KMS-11 (cell line): ENCODE measurements at regions not wholly inside any gene's neighbourhood (a gene's known extent, or its start where the extent isn't known, plus 50 kb on each side); places are given as distances from the start of the nearest gene placed in this dataset.
"Not testable (repeated sequence)": the region's sequence is repeated elsewhere in the genome, so short reads cannot be mapped to it uniquely, and the experiment has no call there.

Experiments
- H2AFZ ChIP-seq: fragments of 200-600 bp; sonication (generic); 2 replicates; pipeline ENCODE4 v1.6.1; 2016; ENCODE audit warnings: antibody characterized with exemption, mixed run types, low read depth
- H3K27ac ChIP-seq: fragments of 200-600 bp; sonication (generic); 2 replicates; pipeline ENCODE4 v1.6.1; 2016; ENCODE audit warnings: mild to moderate bottlenecking, mixed run types
- H3K27me3 ChIP-seq: fragments of 200-600 bp; sonication (generic); 2 replicates; pipeline ENCODE4 v1.6.1; 2017; ENCODE audit warnings: mild to moderate bottlenecking, low read depth, mixed run types, moderate library complexity; ENCODE audit not compliant: insufficient read depth
- H3K36me3 ChIP-seq: fragments of 200-600 bp; sonication (generic); 2 replicates; pipeline ENCODE4 v1.6.1; 2017; ENCODE audit warnings: mild to moderate bottlenecking, mixed run types; ENCODE audit not compliant: insufficient read depth
- H3K4me1 ChIP-seq: fragments of 200-600 bp; sonication (generic); 2 replicates; pipeline ENCODE4 v1.6.1; 2016; ENCODE audit warnings: mild to moderate bottlenecking, low read depth, mixed run types; ENCODE audit not compliant: poor library complexity, severe bottlenecking
- H3K4me2 ChIP-seq: fragments of 200-600 bp; sonication (generic); 2 replicates; pipeline ENCODE4 v1.7.0; 2016; ENCODE audit warnings: mild to moderate bottlenecking, mixed run types
- H3K4me3 ChIP-seq: fragments of 200-600 bp; sonication (generic); IDR thresholded peaks from 2 replicates; pipeline ENCODE4 v1.6.1; 2017; ENCODE audit warnings: low read depth, low read length, mixed read lengths; ENCODE audit not compliant: insufficient read depth
- H3K79me2 ChIP-seq: fragments of 200-600 bp; sonication (generic); 2 replicates; pipeline ENCODE4 v1.6.1; 2016; ENCODE audit warnings: low read depth, mixed run types; ENCODE audit not compliant: insufficient read depth
- H3K9ac ChIP-seq: fragments of 200-600 bp; sonication (generic); 2 replicates; pipeline ENCODE4 v1.6.1; 2016; ENCODE audit warnings: mild to moderate bottlenecking, mixed run types
- H4K20me1 ChIP-seq: fragments of 200-600 bp; sonication (generic); 2 replicates; pipeline ENCODE4 v1.6.1; 2016; ENCODE audit warnings: mild to moderate bottlenecking, mixed run types; ENCODE audit not compliant: insufficient read depth
- TF ChIP-seq, protein P1 (sequence below): fragments of 200-600 bp; sonication (generic); conservative IDR thresholded peaks from 2 replicates; pipeline ENCODE4 v1.6.1; 2017; ENCODE audit warnings: low read depth, mild to moderate bottlenecking, antibody characterized with exemption, low read length, moderate library complexity, mixed read lengths

DNA sequence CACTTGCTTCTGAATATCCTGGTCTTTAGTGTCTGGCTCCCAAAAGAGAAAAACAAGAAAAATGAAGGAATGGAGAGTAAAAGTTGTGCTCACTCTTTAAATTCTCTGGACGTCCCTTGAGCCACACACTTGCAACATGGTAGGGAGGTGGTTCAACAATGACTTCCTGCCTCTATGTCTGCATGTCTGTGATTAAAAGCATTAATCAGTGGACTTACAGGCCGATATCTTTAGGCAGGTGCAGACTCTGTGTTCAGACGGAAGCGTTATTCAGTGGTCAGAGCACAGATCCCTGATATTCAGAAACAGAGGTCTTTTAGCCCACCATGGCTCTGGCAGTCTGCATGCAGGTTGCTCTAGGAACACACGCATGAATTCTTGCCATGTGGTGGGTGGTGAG is 1920.0 kb upstream of the RAG2 start:
- Histone ChIP-seq H3K27ac (no peak overlapping the region), H3K9ac (no peak overlapping the region), H3K27me3 (no peaks in the 10 kb centered on the region), H4K20me1 (no peaks in the 10 kb centered on the region), H3K4me1 (no peaks in the 10 kb centered on the region), H3K4me3 (no peak overlapping the region), H3K79me2 (no peaks in the 10 kb centered on the region), H2AFZ (no peak overlapping the region), H3K36me3 (no peaks in the 10 kb centered on the region), H3K4me2 (no peak overlapping the region)
- TF ChIP-seq, protein P1, sequence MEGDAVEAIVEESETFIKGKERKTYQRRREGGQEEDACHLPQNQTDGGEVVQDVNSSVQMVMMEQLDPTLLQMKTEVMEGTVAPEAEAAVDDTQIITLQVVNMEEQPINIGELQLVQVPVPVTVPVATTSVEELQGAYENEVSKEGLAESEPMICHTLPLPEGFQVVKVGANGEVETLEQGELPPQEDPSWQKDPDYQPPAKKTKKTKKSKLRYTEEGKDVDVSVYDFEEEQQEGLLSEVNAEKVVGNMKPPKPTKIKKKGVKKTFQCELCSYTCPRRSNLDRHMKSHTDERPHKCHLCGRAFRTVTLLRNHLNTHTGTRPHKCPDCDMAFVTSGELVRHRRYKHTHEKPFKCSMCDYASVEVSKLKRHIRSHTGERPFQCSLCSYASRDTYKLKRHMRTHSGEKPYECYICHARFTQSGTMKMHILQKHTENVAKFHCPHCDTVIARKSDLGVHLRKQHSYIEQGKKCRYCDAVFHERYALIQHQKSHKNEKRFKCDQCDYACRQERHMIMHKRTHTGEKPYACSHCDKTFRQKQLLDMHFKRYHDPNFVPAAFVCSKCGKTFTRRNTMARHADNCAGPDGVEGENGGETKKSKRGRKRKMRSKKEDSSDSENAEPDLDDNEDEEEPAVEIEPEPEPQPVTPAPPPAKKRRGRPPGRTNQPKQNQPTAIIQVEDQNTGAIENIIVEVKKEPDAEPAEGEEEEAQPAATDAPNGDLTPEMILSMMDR: no peak

DNA sequence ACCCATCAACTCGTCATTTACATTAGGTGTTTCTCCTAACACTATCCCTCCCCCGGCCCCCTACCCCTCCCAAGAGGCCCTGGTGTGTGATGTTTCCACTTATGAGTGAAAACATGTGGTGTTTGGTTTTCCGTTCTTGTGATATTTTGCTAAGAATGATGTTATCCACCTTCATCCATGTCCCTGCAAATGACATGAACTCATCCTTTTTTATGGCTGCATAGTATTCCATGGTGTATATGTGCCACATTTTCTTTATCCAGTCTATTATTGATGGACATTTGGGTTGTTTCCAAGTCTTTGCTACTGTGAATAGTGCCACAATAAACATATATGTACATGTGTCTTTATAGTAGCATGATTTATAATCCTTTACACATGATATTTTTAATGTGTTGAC is 1914.8 kb upstream of the RAG2 start:
- H3K4me2 ChIP-seq, H3K27me3 ChIP-seq, H3K36me3 ChIP-seq, H3K4me3 ChIP-seq, H3K79me2 ChIP-seq, H3K9ac ChIP-seq, H3K4me1 ChIP-seq, H2AFZ ChIP-seq, H4K20me1 ChIP-seq, H3K27ac ChIP-seq: not testable (repeated sequence)

DNA sequence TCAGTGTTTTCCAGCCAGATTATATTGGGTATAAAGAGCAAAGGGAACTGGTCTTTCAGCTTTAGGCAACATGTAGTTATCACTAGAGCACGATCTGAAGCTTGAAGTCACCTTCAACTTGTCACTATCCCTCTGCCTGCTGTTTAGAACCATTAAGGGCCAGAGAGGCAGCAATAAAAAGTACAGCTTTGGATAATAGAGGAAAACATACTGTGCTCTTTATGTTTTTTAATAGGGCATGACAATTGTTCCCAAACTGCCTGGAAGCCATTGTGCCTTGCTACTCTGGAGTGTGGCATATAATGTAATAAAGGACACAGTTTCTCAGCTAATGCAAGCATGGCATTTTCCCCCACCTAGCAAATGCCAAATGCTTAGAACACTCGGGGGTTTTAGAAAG is 1912.0 kb upstream of the RAG2 start:
- H2AFZ ChIP-seq: no peak overlapping the region

DNA sequence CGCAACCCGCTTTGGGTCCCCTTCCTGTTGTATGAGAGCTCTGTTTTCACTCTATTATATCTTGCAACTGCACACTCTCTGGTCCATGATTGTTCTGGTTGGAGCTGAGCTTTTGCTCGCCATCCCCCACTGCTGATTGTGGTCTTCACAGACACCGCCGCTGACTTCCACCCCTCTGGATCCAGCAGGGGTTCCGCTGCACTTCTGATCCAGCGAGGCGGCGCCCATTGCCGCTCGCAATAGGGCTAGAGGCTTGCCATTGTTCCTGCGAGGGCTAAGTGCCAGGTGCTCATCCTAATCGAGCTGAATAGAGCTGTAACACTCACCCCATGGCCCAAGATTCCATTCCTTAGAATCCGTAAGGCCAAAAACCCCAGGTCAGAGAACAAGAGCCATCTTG is 1905.8 kb upstream of the RAG2 start:
- Histone ChIP-seq H3K9ac (no peak overlapping the region), H3K79me2 (no peaks in the 10 kb centered on the region), H3K4me3 (no peak overlapping the region), H3K36me3 (no peaks in the 10 kb centered on the region), H3K4me2 (no peak overlapping the region), H2AFZ (no peak overlapping the region), H4K20me1 (no peaks in the 10 kb centered on the region), H3K27me3 (no peaks in the 10 kb centered on the region), H3K27ac (no peak overlapping the region), H3K4me1 (no peaks in the 10 kb centered on the region)
- TF ChIP-seq, protein P1: no peak

More for the DNA sequence above, 1912.0 kb upstream of the RAG2 start:
- no peaks in the 10 kb centered on the region for H4K20me1 ChIP-seq
- H3K4me3 ChIP-seq: no peak overlapping the region
- H3K27me3 ChIP-seq: no peaks in the 10 kb centered on the region
- no peaks in the 10 kb centered on the region for H3K36me3 ChIP-seq
- H3K27ac ChIP-seq: no peak overlapping the region
- no peaks in the 10 kb centered on the region for H3K79me2 ChIP-seq
- no peak overlapping the region for H3K9ac ChIP-seq
- H3K4me2 ChIP-seq: no peak overlapping the region
- TF ChIP-seq, protein P1: no peak
- no peaks in the 10 kb centered on the region for H3K4me1 ChIP-seq

DNA sequence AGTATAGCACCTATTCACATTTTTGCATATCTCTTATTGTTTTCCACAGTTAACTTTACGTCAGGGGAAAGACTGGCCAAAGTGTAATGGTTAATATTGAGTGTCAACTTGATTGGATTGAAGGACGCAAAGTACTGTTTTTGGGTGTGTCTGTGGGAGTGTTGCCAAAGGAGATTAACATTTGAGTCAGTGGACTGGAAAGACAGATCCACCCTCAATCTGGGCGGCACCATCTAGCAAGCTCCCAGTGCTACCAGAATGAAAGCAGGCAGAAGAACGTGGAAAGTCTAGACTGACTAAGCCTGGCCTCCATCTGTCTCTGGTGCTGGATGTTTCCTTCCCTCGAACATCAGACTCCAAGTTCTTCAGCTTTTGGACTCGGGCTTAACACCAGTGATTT is 1900.7 kb upstream of the RAG2 start:
- no peaks in the 10 kb centered on the region for H3K36me3 ChIP-seq
- H3K27ac ChIP-seq: no peak overlapping the region
- no peaks in the 10 kb centered on the region for H4K20me1 ChIP-seq
- H3K4me2 ChIP-seq: no peak overlapping the region
- no peak overlapping the region for H2AFZ ChIP-seq
- H3K4me1 ChIP-seq: no peaks in the 10 kb centered on the region
- H3K27me3 ChIP-seq: no peaks in the 10 kb centered on the region
- no peak overlapping the region for H3K4me3 ChIP-seq
- no peak overlapping the region for H3K9ac ChIP-seq
- TF ChIP-seq, protein P1: no peak
- H3K79me2 ChIP-seq: no peaks in the 10 kb centered on the region
